Right atrium auricular region (tissue), 2 donors: ENCODE measurements at regions not wholly inside any gene's neighbourhood (a gene's known extent, or its start where the extent isn't known, plus 50 kb on each side); places are given as distances from the start of the nearest gene placed in this dataset.

Source experiments
- DNase-seq: peaks from one replicate; pipeline ENCODE4 v3.0.0-alpha.2; 2019; ENCODE audit warnings: low spot score
- H3K27ac ChIP-seq, 2 donors: fragments of 200-600 bp; sonication (generic); 1 replicate in 1 of 2; 2 replicates in 1 of 2; pipeline ENCODE4 v1.5.1; 2016 to 2019
- H3K27me3 ChIP-seq, 2 donors: fragments of 200-600 bp; sonication (generic); one replicate each; pipeline versions ENCODE4 v1.5.1 to v1.6.0; 2017 to 2019
- H3K36me3 ChIP-seq: fragments of 200-600 bp; sonication (generic); one replicate; pipeline ENCODE4 v1.5.1; 2016
- H3K4me1 ChIP-seq, 2 donors: fragments of 200-600 bp; sonication (generic); one replicate each; pipeline versions ENCODE4 v1.5.1 to v1.6.0; 2017 to 2019
- H3K4me3 ChIP-seq, 2 donors: fragments of 200-600 bp; sonication (generic); 1 replicate in 1 of 2; 2 replicates in 1 of 2; pipeline ENCODE4 v1.5.1; 2017 to 2019; ENCODE audit warnings: mild to moderate bottlenecking in 1 of 2, moderate library complexity in 1 of 2
- H3K9me3 ChIP-seq, 2 donors: fragments of 200-600 bp; sonication (generic); one replicate each; pipeline ENCODE4 v1.5.1; 2019
- TF ChIP-seq, protein P1 (sequence below), 2 donors: fragments of 200-600 bp; sonication (generic); IDR thresholded peaks; one replicate each; pipeline ENCODE4 v1.5.1; 2019; ENCODE audit warnings: antibody characterized with exemption in 2 of 2

DNA sequence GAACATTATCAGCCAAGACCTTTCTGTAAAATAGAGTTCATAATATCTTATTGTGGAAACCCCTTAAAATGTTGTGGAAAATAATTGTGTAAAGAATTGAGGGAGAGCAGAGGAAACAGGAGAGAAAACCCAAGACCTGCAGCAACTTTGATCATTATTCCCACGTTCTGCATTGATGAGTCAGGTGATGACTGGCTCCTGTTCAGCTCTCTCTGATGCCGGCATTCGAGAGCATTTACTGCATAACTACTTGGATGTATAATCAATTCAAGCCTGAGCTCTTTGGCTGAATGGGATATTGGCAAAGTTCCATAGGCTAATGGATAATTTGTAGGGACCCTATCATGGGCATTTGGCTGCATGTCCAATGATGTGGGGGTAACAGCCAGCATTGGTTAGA lies 176.3 kb upstream of the ARID2 start:
- TF ChIP-seq, protein P1, sequence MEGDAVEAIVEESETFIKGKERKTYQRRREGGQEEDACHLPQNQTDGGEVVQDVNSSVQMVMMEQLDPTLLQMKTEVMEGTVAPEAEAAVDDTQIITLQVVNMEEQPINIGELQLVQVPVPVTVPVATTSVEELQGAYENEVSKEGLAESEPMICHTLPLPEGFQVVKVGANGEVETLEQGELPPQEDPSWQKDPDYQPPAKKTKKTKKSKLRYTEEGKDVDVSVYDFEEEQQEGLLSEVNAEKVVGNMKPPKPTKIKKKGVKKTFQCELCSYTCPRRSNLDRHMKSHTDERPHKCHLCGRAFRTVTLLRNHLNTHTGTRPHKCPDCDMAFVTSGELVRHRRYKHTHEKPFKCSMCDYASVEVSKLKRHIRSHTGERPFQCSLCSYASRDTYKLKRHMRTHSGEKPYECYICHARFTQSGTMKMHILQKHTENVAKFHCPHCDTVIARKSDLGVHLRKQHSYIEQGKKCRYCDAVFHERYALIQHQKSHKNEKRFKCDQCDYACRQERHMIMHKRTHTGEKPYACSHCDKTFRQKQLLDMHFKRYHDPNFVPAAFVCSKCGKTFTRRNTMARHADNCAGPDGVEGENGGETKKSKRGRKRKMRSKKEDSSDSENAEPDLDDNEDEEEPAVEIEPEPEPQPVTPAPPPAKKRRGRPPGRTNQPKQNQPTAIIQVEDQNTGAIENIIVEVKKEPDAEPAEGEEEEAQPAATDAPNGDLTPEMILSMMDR (IDR thresholded peaks at IDR 0.05): no peak
- H3K4me3 ChIP-seq: no peak overlapping the region
- H3K9me3 ChIP-seq: no peaks in the 10 kb centered on the region
- H3K36me3 ChIP-seq: no peaks in the 10 kb centered on the region
- no peak for DNase-seq
- no peaks in the 10 kb centered on the region for H3K4me1 ChIP-seq
- no peak overlapping the region for H3K27ac ChIP-seq
- H3K27me3 ChIP-seq: no peaks in the 10 kb centered on the region

DNA sequence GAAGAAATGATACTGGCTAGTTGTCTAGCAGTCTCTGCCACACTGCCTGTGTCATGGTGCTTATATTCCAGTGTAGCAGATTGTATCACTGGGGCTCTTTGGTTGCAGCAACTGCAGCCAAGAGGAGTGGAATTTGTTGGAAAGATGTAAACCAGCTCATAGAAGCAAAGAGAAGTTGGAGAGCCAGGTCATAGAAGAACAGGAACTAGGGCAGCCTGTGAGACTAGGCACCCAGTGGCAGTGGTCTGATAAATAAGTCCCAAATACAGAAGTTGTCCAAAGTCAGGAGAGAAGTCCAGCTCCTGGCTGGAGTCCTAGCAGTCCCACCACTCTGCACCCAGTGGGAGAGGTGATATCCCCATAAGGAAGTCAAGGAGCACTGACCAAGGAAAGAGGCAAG lies 172.5 kb upstream of the ARID2 start:
- TF ChIP-seq, protein P1 (IDR thresholded peaks at IDR 0.05): no peak
- Histone ChIP-seq H3K27ac (no peak overlapping the region), H3K27me3 (no peaks in the 10 kb centered on the region), H3K36me3 (no peaks in the 10 kb centered on the region), H3K9me3 (no peaks in the 10 kb centered on the region), H3K4me3 (no peak overlapping the region), H3K4me1 (no peaks in the 10 kb centered on the region)
- DNase-seq: no peak

DNA sequence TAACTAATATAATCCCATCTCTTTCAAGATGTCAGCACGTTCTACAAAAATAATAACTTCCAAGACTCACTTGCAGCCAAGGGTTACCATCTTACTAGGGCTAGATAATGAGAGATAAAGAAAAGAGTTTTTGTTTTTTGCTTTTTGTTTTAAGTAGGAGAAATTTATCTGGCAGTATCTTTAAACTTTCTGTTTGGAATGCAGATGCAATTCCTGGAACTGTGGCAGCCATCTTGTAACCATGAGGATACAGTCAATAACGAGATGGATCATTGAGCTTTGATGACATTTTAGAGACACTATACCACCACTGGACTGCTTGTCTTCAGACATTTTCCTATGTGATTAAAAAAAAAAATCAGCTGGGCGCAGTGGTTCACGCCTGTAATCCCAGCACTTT lies 171.2 kb upstream of the ARID2 start:
- Histone ChIP-seq H3K36me3 (no peaks in the 10 kb centered on the region), H3K27me3 (no peaks in the 10 kb centered on the region), H3K4me3 (no peak overlapping the region), H3K9me3 (no peaks in the 10 kb centered on the region), H3K4me1 (no peaks in the 10 kb centered on the region), H3K27ac (no peak overlapping the region)
- DNase-seq: no peak
- TF ChIP-seq, protein P1 (IDR thresholded peaks at IDR 0.05): no peak

DNA sequence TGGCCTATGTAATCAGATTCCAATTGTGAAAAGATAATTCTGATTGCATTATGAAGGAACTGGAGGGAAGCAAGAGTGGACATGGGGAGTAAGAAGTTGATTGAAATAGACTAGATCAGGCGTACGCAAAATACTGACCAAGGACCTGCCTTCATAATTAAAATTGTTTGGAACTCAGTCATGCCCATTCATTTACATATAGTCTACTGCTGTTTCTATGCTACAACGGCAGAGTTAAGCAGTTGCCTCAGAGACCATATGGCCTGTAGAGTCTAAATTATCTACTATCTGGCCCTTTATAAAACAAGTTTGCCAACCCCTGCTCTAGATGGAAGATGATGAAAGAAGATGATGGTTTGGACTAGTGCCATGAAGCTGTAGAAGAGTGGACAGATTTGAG lies 170.0 kb upstream of the ARID2 start:
- Histone ChIP-seq H3K4me3 (no peak overlapping the region), H3K9me3 (no peaks in the 10 kb centered on the region), H3K27me3 (no peaks in the 10 kb centered on the region), H3K4me1 (no peaks in the 10 kb centered on the region), H3K36me3 (no peaks in the 10 kb centered on the region), H3K27ac (no peak overlapping the region)
- TF ChIP-seq, protein P1 (IDR thresholded peaks at IDR 0.05): no peak
- DNase-seq: no peak

DNA sequence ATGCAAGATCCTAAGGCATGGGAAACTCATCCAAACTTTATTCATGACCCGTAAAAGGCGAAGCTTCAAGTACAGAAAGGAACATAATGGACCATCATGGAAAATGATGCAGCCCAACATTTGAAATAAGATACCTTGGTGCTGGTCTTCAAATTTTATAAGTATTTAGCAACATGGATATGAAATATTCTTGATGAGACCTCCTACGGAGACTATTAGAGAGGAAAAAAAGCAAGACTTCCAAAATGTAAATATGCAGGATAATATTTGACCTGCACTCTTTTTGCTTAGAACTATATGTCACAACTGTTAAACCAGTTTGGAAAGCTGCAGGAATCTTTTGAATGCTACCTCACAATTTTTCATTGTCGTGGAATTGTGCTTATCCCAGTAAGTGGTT lies 168.8 kb upstream of the ARID2 start:
- H3K36me3 ChIP-seq: no peaks in the 10 kb centered on the region
- no peak for DNase-seq
- H3K4me1 ChIP-seq: no peaks in the 10 kb centered on the region
- no peaks in the 10 kb centered on the region for H3K27me3 ChIP-seq
- H3K4me3 ChIP-seq: no peak overlapping the region
- no peak overlapping the region for H3K27ac ChIP-seq
- H3K9me3 ChIP-seq: no peaks in the 10 kb centered on the region
- TF ChIP-seq, protein P1 (IDR thresholded peaks at IDR 0.05): no peak

DNA sequence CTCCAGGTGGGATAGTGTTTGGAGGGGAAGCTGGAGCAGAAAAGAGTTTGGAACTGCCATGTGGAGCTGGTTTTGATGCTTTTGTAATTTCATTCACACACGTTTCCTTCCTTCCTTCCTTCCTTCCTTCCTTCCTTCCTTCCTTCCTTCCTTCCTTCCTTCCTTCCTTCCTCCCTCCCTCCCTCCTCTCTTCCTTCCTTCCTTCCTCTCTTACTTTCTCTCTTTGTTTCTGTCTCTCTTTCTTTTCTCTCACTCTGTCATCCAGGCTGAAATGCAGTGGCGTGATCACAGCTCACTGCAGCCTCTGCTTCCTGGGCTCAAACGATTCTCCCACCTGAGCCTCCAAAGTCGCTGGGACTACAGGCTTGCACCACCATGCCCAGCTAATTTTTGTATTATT lies 168.0 kb upstream of the ARID2 start:
- Histone ChIP-seq H3K4me3 (no peak overlapping the region), H3K27me3 (no peaks in the 10 kb centered on the region), H3K27ac (no peak overlapping the region), H3K4me1 (no peaks in the 10 kb centered on the region), H3K36me3 (no peaks in the 10 kb centered on the region), H3K9me3 (no peaks in the 10 kb centered on the region)
- no peak for DNase-seq
- TF ChIP-seq, protein P1 (IDR thresholded peaks at IDR 0.05): no peak
